Mesenchymal stem cell (in vitro differentiated cells and primary cell): ENCODE measurements at regions not wholly inside any gene's neighbourhood (a gene's known extent, or its start where the extent isn't known, plus 50 kb on each side); places are given as distances from the start of the nearest gene placed in this dataset.

Experiments used
- DNase-seq: peaks from one replicate; pipeline ENCODE4 v3.0.0-alpha.2; 2013
- H2AFZ ChIP-seq: one replicate; pipeline ENCODE4 v1.6.1; 2013; ENCODE audit warnings: low read depth, mild to moderate bottlenecking, control low read depth, inconsistent platforms, low read length, moderate library complexity
- H2AK5ac ChIP-seq: 2 replicates; pipeline ENCODE4 v1.6.1; 2013; ENCODE audit warnings: low read length, moderate library complexity, mild to moderate bottlenecking, inconsistent platforms; ENCODE audit not compliant: severe bottlenecking
- H2BK120ac ChIP-seq: one replicate; pipeline ENCODE4 v1.6.1; 2013; ENCODE audit warnings: low read depth, mild to moderate bottlenecking, inconsistent platforms, low read length, moderate library complexity
- H2BK12ac ChIP-seq, 2 experiments: one replicate each; pipeline ENCODE4 v1.6.1; 2013; ENCODE audit warnings: inconsistent platforms in 2 of 2, low read length in 2 of 2, mild to moderate bottlenecking in 2 of 2, moderate library complexity in 2 of 2, control low read depth in 1 of 2
- H2BK15ac ChIP-seq: one replicate; pipeline ENCODE4 v1.6.1; 2013; ENCODE audit warnings: mild to moderate bottlenecking, low read depth, inconsistent platforms; ENCODE audit not compliant: poor library complexity, severe bottlenecking
- H2BK5ac ChIP-seq: 2 replicates; pipeline ENCODE4 v1.6.1; 2013; ENCODE audit warnings: low read depth, mild to moderate bottlenecking, low read length, control low read depth, inconsistent platforms; ENCODE audit not compliant: poor library complexity, severe bottlenecking
- H3K14ac ChIP-seq, 2 experiments: one replicate each; pipeline ENCODE4 v1.6.1; 2013; ENCODE audit warnings: inconsistent platforms in 2 of 2, low read length in 2 of 2, control low read depth in 1 of 2, mild to moderate bottlenecking in 1 of 2, moderate library complexity in 1 of 2
- H3K18ac ChIP-seq, 2 experiments: one replicate each; pipeline ENCODE4 v1.6.1; 2013; ENCODE audit warnings: inconsistent platforms in 2 of 2, low read length in 2 of 2, control low read depth in 1 of 2, low read depth in 1 of 2, mild to moderate bottlenecking in 1 of 2
- H3K23ac ChIP-seq, 2 experiments: one replicate each; pipeline ENCODE4 v1.6.1; 2013; ENCODE audit warnings: inconsistent platforms in 2 of 2, low read length in 2 of 2, mild to moderate bottlenecking in 2 of 2, moderate library complexity in 2 of 2, control low read depth in 1 of 2
- H3K27ac ChIP-seq: 2 replicates; pipeline ENCODE4 v1.5.1; 2013; ENCODE audit warnings: mild to moderate bottlenecking, moderate library complexity, low read length, control low read depth, inconsistent platforms; ENCODE audit not compliant: poor library complexity, severe bottlenecking
- H3K27me3 ChIP-seq, 2 experiments: 2 replicates each; pipeline versions ENCODE4 v1.6.1 to v1.7.0; 2013; ENCODE audit warnings: low read length in 2 of 2, mild to moderate bottlenecking in 2 of 2, moderate library complexity in 2 of 2, control low read depth in 1 of 2, inconsistent platforms in 1 of 2; ENCODE audit not compliant: control insufficient read depth in 1 of 2, insufficient read depth in 1 of 2
- H3K36me3 ChIP-seq, 2 experiments: 2 replicates each; pipeline versions ENCODE4 v1.6.1 to v1.7.0; 2013; ENCODE audit warnings: low read length in 2 of 2, control low read depth in 1 of 2, inconsistent platforms in 1 of 2, low read depth in 1 of 2, mild to moderate bottlenecking in 1 of 2; ENCODE audit not compliant: insufficient read depth in 2 of 2, control insufficient read depth in 1 of 2
- H3K4ac ChIP-seq, 2 experiments: one replicate each; pipeline ENCODE4 v1.6.1; 2013; ENCODE audit warnings: inconsistent platforms in 2 of 2, low read length in 2 of 2, mild to moderate bottlenecking in 2 of 2, moderate library complexity in 2 of 2, control low read depth in 1 of 2, low read depth in 1 of 2
- H3K4me1 ChIP-seq: 2 replicates; pipeline ENCODE4 v1.6.1; 2013; ENCODE audit warnings: low read depth, low read length, control low read depth; ENCODE audit not compliant: control insufficient read depth, insufficient read depth
- H3K4me2 ChIP-seq: 2 replicates; pipeline ENCODE4 v1.6.1; 2013; ENCODE audit warnings: low read length, mild to moderate bottlenecking, inconsistent platforms; ENCODE audit not compliant: poor library complexity, severe bottlenecking
- H3K4me3 ChIP-seq, 2 experiments: 2 replicates each; pipeline versions ENCODE4 v1.5.1 to v1.7.0; 2013; ENCODE audit warnings: low read length in 2 of 2, mild to moderate bottlenecking in 2 of 2, control low read depth in 1 of 2, low read depth in 1 of 2; ENCODE audit not compliant: insufficient read depth in 1 of 2
- H3K79me1 ChIP-seq: replicated peaks from 2 replicates; pipeline ENCODE4 v1.6.1; 2013; ENCODE audit warnings: mild to moderate bottlenecking, control low read depth, low read length, inconsistent platforms; ENCODE audit not compliant: poor library complexity, severe bottlenecking
- H3K9ac ChIP-seq: 2 replicates; pipeline ENCODE4 v1.7.0; 2013; ENCODE audit warnings: mild to moderate bottlenecking, low read length, moderate library complexity
- H3K9me3 ChIP-seq: 2 replicates; pipeline ENCODE4 v1.7.0; 2013; ENCODE audit warnings: mild to moderate bottlenecking, low read length; ENCODE audit not compliant: control insufficient read depth
- H4K8ac ChIP-seq: one replicate; pipeline ENCODE4 v1.6.1; 2013; ENCODE audit warnings: inconsistent platforms, mild to moderate bottlenecking, low read length, moderate library complexity
- H4K91ac ChIP-seq: one replicate; pipeline ENCODE4 v1.6.1; 2013; ENCODE audit warnings: mild to moderate bottlenecking, low read length, inconsistent platforms
- WGBS: methylation state at CpG from one replicate; pipeline ENCODE4 v1.1.7; 2013; ENCODE audit warnings: mixed read lengths; 5-methylcytosine and 5-hydroxymethylcytosine counted together

DNA sequence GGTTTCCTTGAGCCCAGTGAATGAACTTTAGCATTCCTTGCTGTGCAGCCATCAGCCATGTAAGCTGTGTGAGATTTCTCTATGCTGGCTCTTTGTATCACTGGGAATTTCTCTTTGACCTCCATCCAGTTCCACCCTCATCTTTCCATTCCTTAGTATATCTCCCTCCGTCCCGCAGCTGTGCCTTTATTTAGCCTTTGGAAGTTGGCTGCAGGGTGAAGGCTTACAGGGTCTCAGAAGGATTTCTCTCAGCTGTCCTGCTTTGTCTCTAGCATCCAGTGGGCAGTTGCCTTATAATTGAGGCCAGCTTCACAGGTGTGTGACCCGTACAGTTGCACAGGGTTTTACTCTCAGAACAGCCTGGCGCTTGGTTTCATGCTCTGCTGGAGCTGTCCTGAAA is 144.3 kb downstream of the PXDC1 start:
- no peak overlapping the region for H3K4me3 ChIP-seq
- H2BK120ac ChIP-seq, result no peak overlapping the region
- H3K4ac ChIP-seq, result no peak overlapping the region
- no peaks in the 10 kb centered on the region for H3K36me3 ChIP-seq
- no peaks in the 10 kb centered on the region for H3K27me3 ChIP-seq
- H4K8ac ChIP-seq, result no peak overlapping the region
- H3K4me2 ChIP-seq, result no peak overlapping the region
- no peak overlapping the region for H4K91ac ChIP-seq
- no peak overlapping the region for H2BK12ac ChIP-seq
- no peak overlapping the region for H2AK5ac ChIP-seq
- no peak overlapping the region for H2BK15ac ChIP-seq
- peaks cover 3% of the 10 kb centered on the region for H3K9me3 ChIP-seq
- no peak overlapping the region for H2AFZ ChIP-seq
- no peak overlapping the region for H3K18ac ChIP-seq
- peaks cover 20% of the 10 kb centered on the region for H3K4me1 ChIP-seq
- no peak overlapping the region for H2BK5ac ChIP-seq
- no peak overlapping the region for H3K9ac ChIP-seq
- H3K79me1 ChIP-seq, result no peaks in the 10 kb centered on the region
- 95% methylated on average over 4 of the region's 4 CpGs for WGBS
- no peak overlapping the region for H3K14ac ChIP-seq
- no peak for DNase-seq
- no peak overlapping the region for H3K23ac ChIP-seq
- no peak overlapping the region for H3K27ac ChIP-seq

GRCh38 chr6:3603340-3604130 is 146.7 kb upstream of the SLC22A23 start:
- no peak overlapping the region for H3K4me2 ChIP-seq
- no peak overlapping the region for H3K4ac ChIP-seq
- H3K27ac ChIP-seq, result no peak overlapping the region
- H4K8ac ChIP-seq, result no peak overlapping the region
- no peak overlapping the region for H2AK5ac ChIP-seq
- no peak overlapping the region for H3K9ac ChIP-seq
- H3K79me1 ChIP-seq, result no peaks in the 10 kb centered on the region
- H3K23ac ChIP-seq, result no peak overlapping the region
- no peak overlapping the region for H2BK120ac ChIP-seq
- 88% methylated on average over 5 of the region's 5 CpGs for WGBS
- H4K91ac ChIP-seq, result no peak overlapping the region
- H3K36me3 ChIP-seq, result no peaks in the 10 kb centered on the region
- DNase-seq, result peak; percentile 24
- H3K4me1 ChIP-seq, result peaks cover 11% of the 10 kb centered on the region
- peaks cover 17% of the 10 kb centered on the region for H3K9me3 ChIP-seq
- H2BK5ac ChIP-seq, result no peak overlapping the region
- no peaks in the 10 kb centered on the region for H3K27me3 ChIP-seq
- peak overlapping the region in 1 of 2 experiments; percentile 46 for H3K18ac ChIP-seq
- no peak overlapping the region for H2AFZ ChIP-seq
- peak overlapping the region; percentile 3 for H2BK15ac ChIP-seq
- no peak overlapping the region for H2BK12ac ChIP-seq
- H3K14ac ChIP-seq, result peak overlapping the region in 1 of 2 experiments; percentile 30
- H3K4me3 ChIP-seq, result no peak overlapping the region

DNA sequence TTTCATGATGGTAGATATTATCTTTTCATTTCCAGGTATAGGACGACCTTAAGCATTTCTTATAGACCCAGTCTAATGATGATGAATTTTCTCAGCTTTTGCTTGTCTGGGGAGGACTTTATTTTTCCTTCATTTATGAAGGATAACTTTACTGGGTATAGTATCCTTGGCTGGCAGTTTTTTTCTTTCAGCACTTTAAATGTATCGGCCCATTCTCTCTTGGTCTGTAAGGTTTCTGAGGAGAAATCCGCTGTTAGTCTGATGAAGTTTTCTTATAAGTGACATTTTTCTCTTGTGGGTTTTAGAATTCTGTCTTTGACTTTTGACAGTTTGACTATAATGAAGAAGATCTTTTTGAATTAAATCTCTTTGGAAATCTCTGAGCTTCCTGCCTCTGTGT is 144.7 kb upstream of the SLC22A23 start:
- no peak for DNase-seq
- H3K14ac ChIP-seq, result no peak overlapping the region
- H3K4me1 ChIP-seq, result peaks cover 6% of the 10 kb centered on the region
- H3K9me3 ChIP-seq, result peaks cover 17% of the 10 kb centered on the region
- no peak overlapping the region for H4K91ac ChIP-seq
- no peak overlapping the region for H2BK5ac ChIP-seq
- H3K18ac ChIP-seq, result no peak overlapping the region
- no peak overlapping the region for H3K4me2 ChIP-seq
- no peaks in the 10 kb centered on the region for H3K79me1 ChIP-seq
- H3K27me3 ChIP-seq, result no peaks in the 10 kb centered on the region
- no peak overlapping the region for H2BK120ac ChIP-seq
- H2AK5ac ChIP-seq, result no peak overlapping the region
- no peak overlapping the region for H2BK12ac ChIP-seq
- H3K23ac ChIP-seq, result no peak overlapping the region
- no peaks in the 10 kb centered on the region for H3K36me3 ChIP-seq
- no peak overlapping the region for H3K4me3 ChIP-seq
- H4K8ac ChIP-seq, result no peak overlapping the region
- H3K9ac ChIP-seq, result no peak overlapping the region
- no peak overlapping the region for H2AFZ ChIP-seq
- no peak overlapping the region for H3K27ac ChIP-seq
- 99% methylated on average over 2 of the region's 3 CpGs for WGBS
- no peak overlapping the region for H2BK15ac ChIP-seq
- H3K4ac ChIP-seq, result no peak overlapping the region

- H3K14ac ChIP-seq, result no peak overlapping the region
Observed at GRCh38 chr6:3597500-3598064, 140.7 kb upstream of the SLC22A23 start.

More at GRCh38 chr6:3597500-3598064, 140.7 kb upstream of the SLC22A23 start:
- no peak overlapping the region for H4K91ac ChIP-seq
- H3K27ac ChIP-seq, result no peak overlapping the region
- no peak for DNase-seq
- H3K23ac ChIP-seq, result no peak overlapping the region
- H3K18ac ChIP-seq, result no peak overlapping the region
- no peaks in the 10 kb centered on the region for H3K27me3 ChIP-seq
- no peak overlapping the region for H3K9ac ChIP-seq
- no peak overlapping the region for H2AK5ac ChIP-seq
- H3K4me2 ChIP-seq, result no peak overlapping the region
- no peak overlapping the region for H3K4ac ChIP-seq
- H3K4me3 ChIP-seq, result no peak overlapping the region
- H2BK12ac ChIP-seq, result no peak overlapping the region
- H2BK5ac ChIP-seq, result no peak overlapping the region
- WGBS, result 90% methylated on average over 4 of the region's 4 CpGs
- no peak overlapping the region for H4K8ac ChIP-seq
- H3K36me3 ChIP-seq, result no peaks in the 10 kb centered on the region
- H3K79me1 ChIP-seq, result no peaks in the 10 kb centered on the region
- no peak overlapping the region for H2AFZ ChIP-seq
- H3K9me3 ChIP-seq, result peaks cover 14% of the 10 kb centered on the region
- H2BK120ac ChIP-seq, result no peak overlapping the region
- peaks cover 2% of the 10 kb centered on the region for H3K4me1 ChIP-seq
- no peak overlapping the region for H2BK15ac ChIP-seq
